HG03280 (cell line): ENCODE measurements at regions not wholly inside any gene's neighbourhood (a gene's known extent, or its start where the extent isn't known, plus 50 kb on each side); places are given as distances from the start of the nearest gene placed in this dataset.
"Not testable (repeated sequence)": the region's sequence is repeated elsewhere in the genome, so short reads cannot be mapped to it uniquely, and the experiment has no call there.

ENCODE experiments used
- ATAC-seq: cut with Tn5 transposase; IDR thresholded peaks from one replicate; pipeline ENCODE4 v1.9.1; 2021; ENCODE audit warnings: mild to moderate bottlenecking, moderate library complexity; ENCODE audit not compliant: unreplicated experiment

DNA sequence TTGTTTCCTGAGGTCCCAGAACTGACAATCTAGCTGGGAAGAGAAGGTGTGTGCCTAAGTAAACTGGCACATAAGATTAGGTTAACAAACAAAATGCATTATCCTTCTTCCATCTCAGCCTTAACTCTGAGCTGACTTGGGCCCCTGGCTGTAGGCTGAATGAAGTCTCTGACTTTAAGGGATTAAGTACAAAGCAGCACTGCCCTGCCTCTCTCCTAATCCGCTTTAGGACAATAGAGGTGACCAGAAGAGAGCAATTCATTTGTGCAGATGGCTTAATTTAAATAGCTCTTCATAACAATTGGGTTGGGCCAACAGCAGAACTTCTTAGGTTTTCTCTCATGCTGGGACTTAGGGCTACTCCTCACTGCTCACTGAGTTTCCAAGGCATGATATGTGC lies 181.6 kb upstream of the SOX14 start:
- no peak for ATAC-seq

DNA sequence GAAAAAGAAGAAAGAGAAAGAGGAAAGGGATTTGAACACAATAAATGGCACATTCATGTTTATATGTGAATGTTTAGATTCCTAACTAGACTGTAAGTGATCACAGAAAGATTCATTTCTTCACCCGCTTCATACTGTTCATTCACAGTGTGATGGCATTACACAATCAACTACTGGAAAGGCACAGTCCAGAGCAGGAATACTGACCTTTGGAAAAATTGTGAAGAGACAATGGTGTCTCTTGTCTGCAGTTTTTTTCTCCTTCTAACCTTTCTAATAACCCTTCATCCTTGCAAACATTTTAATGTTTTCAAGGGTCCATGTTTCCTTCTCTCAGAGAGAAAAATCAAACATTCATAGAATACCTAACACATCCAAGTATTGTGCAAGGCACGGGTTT lies 180.9 kb upstream of the SOX14 start:
- no peak for ATAC-seq

- ATAC-seq: no peak
These were observed 175.2 kb upstream of the SOX14 start for GRCh38 chr3:137588871-137589270.

DNA sequence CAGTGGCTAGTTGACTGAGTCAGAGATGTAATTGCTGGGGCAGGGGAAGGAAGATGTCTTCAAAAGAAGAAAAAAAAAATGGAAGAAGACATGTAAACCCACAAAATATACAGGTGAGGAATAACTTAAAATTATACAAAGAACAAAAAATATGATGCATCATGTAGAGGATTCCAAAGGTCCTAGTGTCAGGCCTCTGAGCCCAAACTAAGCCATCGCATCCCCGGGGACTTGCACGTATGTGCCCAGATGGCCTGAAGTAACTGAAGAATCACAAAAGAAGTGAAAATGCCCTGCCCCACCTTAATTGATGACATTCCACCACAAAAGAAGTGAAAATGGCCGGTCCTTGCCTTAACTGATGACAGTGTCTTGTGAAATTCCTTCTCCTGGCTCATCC lies 168.7 kb upstream of the SOX14 start:
- not testable (repeated sequence) for ATAC-seq

GRCh38 chr3:137610723-137611122 lies 153.4 kb upstream of the SOX14 start:
- no peak for ATAC-seq

GRCh38 chr3:137612291-137612690 lies 151.8 kb upstream of the SOX14 start:
- no peak for ATAC-seq

DNA sequence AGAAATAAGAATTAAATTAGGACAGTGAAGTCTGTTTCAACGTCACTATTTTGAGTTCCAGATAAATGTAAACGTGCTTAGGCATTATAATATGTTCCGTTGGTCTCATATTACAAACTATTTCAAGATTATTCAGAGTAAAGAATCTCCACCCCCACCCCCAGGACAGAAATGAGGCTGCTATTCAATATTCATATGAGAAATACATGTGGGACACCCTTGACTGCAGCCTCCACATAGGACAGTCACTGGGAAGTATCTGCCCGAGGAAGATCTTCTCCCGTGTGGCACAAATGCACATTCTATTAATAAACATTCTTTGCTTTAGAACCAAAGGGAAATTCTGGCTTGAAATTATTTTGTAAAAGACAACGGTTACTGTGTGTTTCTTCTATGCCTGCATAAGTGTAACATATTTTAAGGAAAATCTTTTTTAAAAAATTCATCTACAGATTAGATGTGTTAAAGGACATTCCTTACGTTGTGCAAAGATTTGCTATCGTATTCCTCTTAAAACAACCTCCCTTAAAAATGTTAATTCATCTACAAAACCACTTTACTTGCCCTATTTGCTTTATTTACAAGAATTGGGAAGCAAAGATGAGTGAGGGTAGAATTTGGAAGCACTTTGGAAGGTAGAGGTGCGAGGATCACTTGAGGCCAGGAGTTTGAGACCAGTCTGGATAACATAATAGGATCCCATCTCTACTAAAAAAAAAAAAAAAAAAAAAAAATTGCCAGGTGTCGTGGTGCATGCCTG lies 148.3 kb upstream of the SOX14 start:
- no peak for ATAC-seq

DNA sequence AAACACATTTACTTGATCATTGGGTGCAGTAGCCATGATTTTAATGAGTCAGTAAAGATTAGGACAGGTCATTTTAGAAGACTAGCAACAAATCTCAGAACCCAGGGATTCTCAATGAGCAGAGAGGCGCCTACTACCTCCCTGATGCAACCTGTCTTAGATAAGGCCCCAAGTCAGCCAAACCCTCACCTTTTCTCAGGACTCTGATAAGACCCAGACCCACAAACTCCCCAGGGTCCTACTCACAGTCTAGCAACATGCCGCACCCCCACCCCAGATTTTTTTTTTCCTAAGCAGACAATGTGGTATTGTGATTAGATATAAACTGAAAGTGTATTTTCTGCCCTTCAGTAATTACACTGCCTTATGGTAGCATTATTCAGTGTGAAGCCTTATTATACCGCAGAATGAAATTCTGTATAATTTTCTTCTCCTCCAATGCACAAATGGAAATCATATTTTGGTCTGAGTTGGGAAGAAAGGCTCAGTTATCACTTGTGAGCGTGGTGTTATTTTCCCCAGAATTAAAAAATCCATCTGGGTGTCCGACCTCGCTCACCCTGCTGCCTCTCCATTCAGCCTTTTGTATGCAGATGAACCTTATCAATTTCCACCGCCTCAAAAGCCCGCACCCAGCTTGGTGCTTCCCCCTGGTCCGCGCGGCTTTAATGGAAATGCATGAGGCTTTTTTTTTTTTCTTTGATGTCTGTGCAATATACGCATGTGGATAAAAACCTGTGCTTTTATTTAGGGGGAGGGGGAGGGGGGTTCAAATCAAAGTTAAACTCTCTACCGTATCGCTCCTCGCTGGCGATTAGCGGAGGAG lies 122.0 kb upstream of the SOX14 start:
- no peak for ATAC-seq

DNA sequence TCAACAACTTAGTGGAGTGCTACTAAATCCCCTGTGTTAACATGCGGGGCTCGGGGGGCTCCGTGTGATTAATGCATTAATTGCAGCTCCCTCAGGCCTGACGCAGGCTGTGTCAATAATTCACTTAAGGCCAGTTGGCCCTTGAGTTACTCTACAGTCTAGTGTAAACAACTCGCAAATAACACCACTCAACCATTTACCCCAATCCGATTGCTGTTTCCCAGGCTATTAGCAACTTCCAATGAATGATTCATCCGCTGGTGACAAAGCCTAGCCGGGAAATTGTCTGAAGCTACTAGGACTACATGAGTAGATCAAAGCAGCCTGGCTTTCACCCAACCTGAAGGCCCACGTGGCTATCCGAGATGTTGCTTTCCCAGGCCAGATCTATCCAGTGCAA lies 121.3 kb upstream of the SOX14 start:
- ATAC-seq: no peak

DNA sequence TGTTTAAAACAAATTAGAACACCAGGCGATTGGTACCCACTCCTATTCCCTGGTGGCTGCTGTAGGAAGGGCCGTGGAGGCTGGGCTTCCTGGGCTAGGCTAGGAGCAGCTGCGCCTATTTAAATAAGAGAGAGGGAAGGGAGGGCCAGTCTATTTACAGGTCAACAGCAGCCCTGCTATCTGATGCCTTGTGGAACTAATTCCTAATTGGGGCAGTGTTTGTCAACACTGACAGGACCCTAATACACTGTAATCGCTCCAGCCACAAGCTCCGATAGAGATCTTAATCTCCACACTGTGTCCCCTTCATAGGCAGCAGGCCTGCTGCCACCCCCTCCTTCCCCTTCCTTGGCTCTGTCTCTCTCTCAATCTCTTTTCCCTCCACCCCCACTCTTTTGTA lies 116.9 kb upstream of the SOX14 start:
- no peak for ATAC-seq

- ATAC-seq: no peak
These were observed 94.5 kb upstream of the SOX14 start for GRCh38 chr3:137669519-137670060.

DNA sequence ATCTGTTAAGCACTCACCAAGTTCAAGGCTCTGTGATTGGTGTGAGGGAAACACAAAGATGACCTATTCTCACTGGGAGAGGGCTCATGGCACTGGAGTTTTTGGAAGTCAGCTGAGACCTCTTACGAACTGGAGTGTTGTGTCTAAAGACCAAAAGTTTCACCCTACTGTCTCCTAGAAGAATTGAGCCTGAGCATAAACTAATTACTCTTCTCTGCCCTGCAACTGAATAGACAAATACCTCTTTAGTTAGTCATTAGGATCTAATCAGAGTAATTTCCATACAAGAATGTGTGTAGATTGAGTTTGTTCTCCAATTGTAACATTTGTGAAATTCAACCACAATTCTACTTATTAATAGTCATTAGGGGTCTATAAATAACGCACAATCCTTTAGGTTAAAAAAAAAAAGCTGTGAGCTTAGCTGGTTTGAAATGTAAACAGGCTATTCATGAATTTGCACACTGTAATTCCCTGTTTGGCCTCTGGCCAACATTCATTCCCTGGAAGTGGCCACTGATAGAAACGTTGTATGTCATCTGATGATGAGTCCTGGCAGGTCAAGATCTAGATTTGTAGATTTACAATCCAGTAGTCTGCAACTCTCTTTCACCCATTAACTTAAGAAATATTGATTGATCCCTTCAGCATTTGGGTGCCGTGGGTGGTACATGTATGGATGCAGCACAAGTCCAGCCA lies 76.8 kb upstream of the SOX14 start:
- no peak for ATAC-seq

DNA sequence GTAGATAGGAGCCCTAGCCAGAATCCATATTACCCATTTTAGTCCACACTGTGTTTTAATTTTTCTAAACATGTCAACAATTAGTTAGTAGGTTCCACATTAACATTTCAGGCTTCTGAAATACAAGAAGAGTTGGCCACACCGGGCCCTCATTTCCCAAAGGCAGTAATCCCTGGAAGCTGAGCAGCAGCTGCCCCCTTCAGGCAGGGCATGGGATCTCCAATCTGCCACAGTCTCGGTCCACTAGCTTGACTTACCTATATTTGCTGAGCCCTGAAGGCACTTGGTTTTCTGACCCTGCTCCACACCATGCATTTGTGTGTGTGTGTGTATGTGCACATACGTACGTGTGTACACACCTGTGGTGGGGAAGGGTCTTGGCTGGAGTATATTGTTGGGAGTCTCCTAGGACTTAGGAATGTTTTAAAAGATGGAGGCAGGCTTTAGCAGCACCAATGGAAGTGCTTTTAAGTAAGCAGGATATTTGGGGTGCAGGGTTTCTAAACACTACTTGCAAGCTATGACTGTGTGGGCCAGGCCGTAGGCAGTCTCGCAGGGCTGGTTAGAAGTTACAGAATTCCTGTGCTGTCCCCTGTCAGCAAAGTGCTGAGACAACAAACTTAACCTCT lies 71.2 kb upstream of the SOX14 start:
- ATAC-seq: no peak

- no peak for ATAC-seq
These were observed 70.3 kb upstream of the SOX14 start for GRCh38 chr3:137693791-137694190.

GRCh38 chr3:137694836-137695235 lies 69.3 kb upstream of the SOX14 start:
- ATAC-seq: no peak

- no peak for ATAC-seq
These were observed 68.8 kb upstream of the SOX14 start for GRCh38 chr3:137695351-137695750.

- no peak for ATAC-seq
These were observed 55.0 kb upstream of the SOX14 start for GRCh38 chr3:137709011-137709601.

DNA sequence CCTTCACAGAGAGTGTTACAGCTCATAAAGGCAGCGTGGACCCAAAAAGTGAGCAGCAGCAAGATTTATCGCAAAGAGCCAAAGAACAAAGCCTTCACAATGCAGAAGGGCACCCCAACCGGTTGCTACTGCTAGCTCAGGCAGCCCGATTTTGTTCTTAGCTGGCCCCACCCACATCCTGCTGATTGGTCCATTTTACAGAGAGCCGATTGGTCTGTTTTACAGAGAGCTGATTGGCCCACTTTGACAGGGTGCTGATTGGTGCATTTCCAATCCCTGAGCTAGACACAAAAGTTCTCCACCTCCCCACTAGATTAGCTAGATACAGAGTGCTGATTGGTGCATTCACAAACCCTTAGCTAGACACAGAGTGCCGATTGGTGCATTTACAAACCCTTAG lies 50.1 kb upstream of the SOX14 start:
- not testable (repeated sequence) for ATAC-seq
